ENCODE measurements at regions not wholly inside any gene's neighbourhood (a gene's known extent, or its start where the extent isn't known, plus 50 kb on each side); places are given as distances from the start of the nearest gene placed in this dataset.

DNA sequence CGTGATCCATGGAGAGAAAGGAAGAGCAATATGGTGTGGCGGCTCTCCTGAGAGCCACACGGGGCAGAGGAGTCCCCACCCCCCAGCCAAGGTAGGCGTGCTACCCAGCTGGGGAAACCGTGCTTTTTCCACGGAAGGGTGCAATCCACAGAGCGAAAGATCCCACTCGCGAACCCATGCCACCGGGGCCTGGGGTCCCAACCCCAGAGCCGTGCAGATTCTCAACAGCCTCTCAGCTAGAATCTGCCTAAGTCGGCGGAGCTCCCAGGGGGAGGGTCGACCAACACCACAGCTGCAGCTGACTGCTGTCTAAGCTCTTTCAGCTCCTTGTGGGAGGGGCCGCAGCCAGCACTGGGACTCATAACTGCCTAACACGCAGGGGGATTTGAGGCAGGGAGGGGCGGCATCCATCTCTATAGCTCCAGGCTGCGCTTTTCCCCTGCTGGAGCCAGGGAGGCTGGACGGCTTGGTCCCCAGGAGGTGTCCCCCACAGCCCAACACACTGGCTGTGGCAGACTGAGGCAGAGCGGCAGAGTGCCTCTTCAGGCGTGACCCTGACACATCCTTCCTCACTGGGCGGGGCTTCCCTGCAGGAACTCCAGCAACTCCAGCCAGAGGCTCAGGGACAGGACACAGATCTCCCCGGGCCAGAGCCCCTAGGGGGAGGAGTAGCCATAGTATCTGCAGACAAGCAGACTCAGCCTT lies 107.6 kb upstream of the ZBTB20 start:
- no peaks in the 10 kb centered on the region for H3K27me3 ChIP-seq (ENCODE audit: control insufficient read depth, insufficient read depth, low read length)
- no peaks in the 10 kb centered on the region for H3K36me3 ChIP-seq (ENCODE audit: control insufficient read depth, insufficient read depth, low read length)
- no peak overlapping the region for H3K9ac ChIP-seq (ENCODE audit: low read depth, low read length)
- H3K4me3 ChIP-seq (ENCODE audit: low read depth, low read length), result peak overlapping the region; percentile 13
- no peaks in the 10 kb centered on the region for H3K9me3 ChIP-seq (ENCODE audit: control insufficient read depth, insufficient read depth, low read length)
- H3K4me1 ChIP-seq (ENCODE audit: control insufficient read depth, insufficient read depth, low read length), result no peaks in the 10 kb centered on the region

DNA sequence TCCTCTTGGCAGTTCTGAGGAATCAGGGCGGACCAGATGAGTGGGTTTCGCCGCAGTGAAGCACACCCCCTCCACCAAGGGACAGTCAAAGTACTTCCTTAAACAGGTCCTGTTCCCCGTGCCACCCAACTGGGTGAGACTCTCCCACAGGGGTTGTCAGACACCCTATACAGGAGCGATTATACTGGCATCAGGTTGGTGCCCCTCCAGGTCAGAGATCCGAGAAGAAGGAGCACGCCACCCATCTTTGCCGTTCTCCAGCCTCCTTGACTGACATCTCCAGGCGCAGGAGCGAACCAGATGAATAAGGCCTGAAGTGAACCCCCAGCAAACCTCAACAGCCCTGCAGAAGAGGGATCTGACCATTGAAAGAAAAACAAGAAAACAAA lies 108.1 kb upstream of the ZBTB20 start:
- H3K4me1 ChIP-seq (ENCODE audit: control insufficient read depth, insufficient read depth, low read length), result no peaks in the 10 kb centered on the region
- no peak overlapping the region for H3K9ac ChIP-seq (ENCODE audit: low read depth, low read length)
- H3K36me3 ChIP-seq (ENCODE audit: control insufficient read depth, insufficient read depth, low read length), result no peaks in the 10 kb centered on the region
- H3K4me3 ChIP-seq (ENCODE audit: low read depth, low read length), result no peak overlapping the region
- no peaks in the 10 kb centered on the region for H3K27me3 ChIP-seq (ENCODE audit: control insufficient read depth, insufficient read depth, low read length)
- no peaks in the 10 kb centered on the region for H3K9me3 ChIP-seq (ENCODE audit: control insufficient read depth, insufficient read depth, low read length)

DNA sequence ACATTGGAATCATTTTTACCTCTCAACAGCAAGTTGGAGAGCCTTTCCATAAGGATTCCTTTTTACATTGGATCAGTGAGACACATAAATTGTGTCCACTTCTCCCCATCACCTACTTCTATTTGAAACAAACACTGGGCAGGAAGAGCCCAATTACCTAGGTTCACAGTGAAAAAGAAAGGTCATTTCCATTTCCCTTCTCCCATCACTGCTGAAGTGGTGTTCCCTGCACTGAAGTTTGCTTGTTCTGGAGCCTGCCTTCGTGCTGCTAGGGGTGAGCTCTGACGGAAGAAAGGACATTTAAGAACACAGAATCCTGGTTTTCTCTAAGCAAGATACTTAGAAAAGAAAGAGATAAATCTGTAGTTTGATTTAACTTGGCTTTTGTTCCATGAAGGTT lies 123.8 kb upstream of the ZBTB20 start:
- H3K27me3 ChIP-seq (ENCODE audit: control insufficient read depth, insufficient read depth, low read length), result no peaks in the 10 kb centered on the region
- no peaks in the 10 kb centered on the region for H3K4me1 ChIP-seq (ENCODE audit: control insufficient read depth, insufficient read depth, low read length)
- no peaks in the 10 kb centered on the region for H3K36me3 ChIP-seq (ENCODE audit: control insufficient read depth, insufficient read depth, low read length)
- no peak overlapping the region for H3K9ac ChIP-seq (ENCODE audit: low read depth, low read length)
- no peaks in the 10 kb centered on the region for H3K9me3 ChIP-seq (ENCODE audit: control insufficient read depth, insufficient read depth, low read length)
- no peak overlapping the region for H3K4me3 ChIP-seq (ENCODE audit: low read depth, low read length)

DNA sequence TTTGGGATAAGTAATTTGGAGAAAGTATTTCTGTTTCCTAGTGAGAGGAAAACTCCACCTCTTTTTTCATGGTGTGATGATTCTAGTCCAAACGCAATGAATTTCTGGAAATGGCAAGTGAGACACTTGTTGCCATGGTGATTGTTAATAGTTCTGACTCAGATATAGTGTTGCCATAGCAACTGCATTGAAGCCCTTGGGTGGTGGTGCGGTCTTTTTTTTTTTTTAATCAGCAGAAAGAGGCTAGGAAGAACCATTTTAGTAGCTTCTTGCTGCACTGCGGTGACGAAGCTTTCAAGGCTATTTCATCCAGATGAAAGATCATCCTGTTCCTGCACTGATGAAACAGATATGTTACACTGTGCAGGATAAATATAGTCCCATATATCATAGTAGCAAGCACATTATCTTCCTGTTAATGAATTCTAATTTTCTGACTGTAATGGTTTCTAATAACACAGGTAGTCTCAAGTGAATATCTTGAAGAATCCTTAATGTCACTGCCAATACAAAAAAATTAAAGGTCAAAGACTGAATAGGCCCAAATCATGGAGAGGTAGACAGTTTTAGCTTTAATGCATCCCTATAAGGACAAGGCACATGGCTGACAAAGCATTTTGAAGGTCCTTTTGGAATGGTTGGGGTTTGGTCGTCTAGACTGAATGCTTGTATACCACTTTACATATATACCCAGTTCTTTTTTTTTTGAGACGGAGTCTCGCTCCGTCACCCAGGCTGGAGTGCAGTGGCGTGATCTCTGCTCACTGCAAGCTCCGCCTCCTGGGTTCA lies 125.1 kb upstream of the ZBTB20 start:
- Histone ChIP-seq H3K9ac (ENCODE audit: low read depth, low read length) (no peak overlapping the region), H3K27me3 (ENCODE audit: control insufficient read depth, insufficient read depth, low read length) (no peaks in the 10 kb centered on the region), H3K36me3 (ENCODE audit: control insufficient read depth, insufficient read depth, low read length) (no peaks in the 10 kb centered on the region), H3K4me3 (ENCODE audit: low read depth, low read length) (no peak overlapping the region), H3K9me3 (ENCODE audit: control insufficient read depth, insufficient read depth, low read length) (no peaks in the 10 kb centered on the region), H3K4me1 (ENCODE audit: control insufficient read depth, insufficient read depth, low read length) (no peaks in the 10 kb centered on the region)

DNA sequence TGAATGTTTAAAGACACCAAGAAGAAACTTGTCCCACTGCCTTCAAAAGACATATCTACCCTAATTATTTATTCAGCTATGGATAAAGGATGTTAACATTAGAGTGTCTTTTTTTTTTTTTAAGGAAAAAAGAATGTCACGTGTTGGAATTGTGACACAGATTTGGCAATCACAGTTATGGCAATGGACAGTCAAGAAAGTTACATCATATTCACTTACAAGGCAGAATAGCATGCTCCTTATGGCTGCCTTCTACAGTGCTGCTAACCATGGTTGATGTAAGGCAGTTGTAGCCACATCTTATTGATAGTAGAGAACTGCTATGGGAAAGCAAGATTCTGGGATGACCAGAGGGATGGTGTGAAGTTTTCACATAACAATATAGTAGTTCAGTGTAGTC lies 128.8 kb upstream of the ZBTB20 start:
- Histone ChIP-seq H3K36me3 (ENCODE audit: control insufficient read depth, insufficient read depth, low read length) (no peaks in the 10 kb centered on the region), H3K9me3 (ENCODE audit: control insufficient read depth, insufficient read depth, low read length) (no peaks in the 10 kb centered on the region), H3K9ac (ENCODE audit: low read depth, low read length) (no peak overlapping the region), H3K4me3 (ENCODE audit: low read depth, low read length) (no peak overlapping the region), H3K4me1 (ENCODE audit: control insufficient read depth, insufficient read depth, low read length) (no peaks in the 10 kb centered on the region), H3K27me3 (ENCODE audit: control insufficient read depth, insufficient read depth, low read length) (no peaks in the 10 kb centered on the region)

DNA sequence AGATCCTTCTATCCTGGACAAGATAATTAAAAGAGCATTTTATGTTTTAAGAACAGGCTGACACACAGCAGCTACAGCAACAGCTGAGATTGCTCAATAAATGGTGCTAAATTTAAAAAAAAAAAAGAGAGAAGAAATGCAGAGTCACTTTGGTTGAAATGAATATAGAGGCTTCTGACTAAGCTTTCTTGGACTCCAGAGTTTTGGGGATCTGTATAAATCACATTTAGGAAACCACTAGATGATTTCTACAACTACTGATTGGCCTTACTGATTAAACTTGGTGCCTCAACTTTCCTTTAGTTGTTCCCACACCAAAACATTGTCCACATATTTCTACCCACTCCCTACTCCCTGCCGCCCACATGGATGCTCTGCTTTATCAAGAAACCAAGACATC lies 132.9 kb upstream of the ZBTB20 start:
- H3K4me1 ChIP-seq (ENCODE audit: control insufficient read depth, insufficient read depth, low read length), result no peaks in the 10 kb centered on the region

DNA sequence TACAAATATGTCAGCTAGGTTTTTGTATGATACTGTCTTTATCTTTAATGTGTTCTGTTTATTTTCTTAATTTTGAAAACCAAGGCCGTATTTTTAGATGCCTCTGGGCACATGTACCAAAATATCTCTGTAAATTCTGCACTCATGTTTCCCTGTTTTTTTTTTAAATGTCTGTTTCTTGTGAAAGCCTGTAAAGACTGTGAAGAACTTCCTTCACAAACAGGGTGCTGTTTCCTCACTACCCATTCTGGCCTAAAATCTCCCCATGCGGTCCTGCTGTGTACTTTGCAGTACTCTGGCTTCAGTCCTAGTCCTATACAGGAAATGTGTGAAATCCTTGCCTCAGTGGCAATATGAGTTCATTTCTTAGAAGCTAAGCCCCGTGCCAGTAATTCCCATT lies 133.4 kb upstream of the ZBTB20 start:
- Histone ChIP-seq H3K36me3 (ENCODE audit: control insufficient read depth, insufficient read depth, low read length) (no peaks in the 10 kb centered on the region), H3K4me3 (ENCODE audit: low read depth, low read length) (no peak overlapping the region), H3K9me3 (ENCODE audit: control insufficient read depth, insufficient read depth, low read length) (no peaks in the 10 kb centered on the region), H3K4me1 (ENCODE audit: control insufficient read depth, insufficient read depth, low read length) (no peaks in the 10 kb centered on the region), H3K9ac (ENCODE audit: low read depth, low read length) (no peak overlapping the region), H3K27me3 (ENCODE audit: control insufficient read depth, insufficient read depth, low read length) (no peaks in the 10 kb centered on the region)

More for the DNA sequence above, 132.9 kb upstream of the ZBTB20 start:
- Histone ChIP-seq H3K9me3 (ENCODE audit: control insufficient read depth, insufficient read depth, low read length) (no peaks in the 10 kb centered on the region), H3K4me3 (ENCODE audit: low read depth, low read length) (no peak overlapping the region), H3K9ac (ENCODE audit: low read depth, low read length) (no peak overlapping the region), H3K27me3 (ENCODE audit: control insufficient read depth, insufficient read depth, low read length) (no peaks in the 10 kb centered on the region), H3K36me3 (ENCODE audit: control insufficient read depth, insufficient read depth, low read length) (no peaks in the 10 kb centered on the region)

DNA sequence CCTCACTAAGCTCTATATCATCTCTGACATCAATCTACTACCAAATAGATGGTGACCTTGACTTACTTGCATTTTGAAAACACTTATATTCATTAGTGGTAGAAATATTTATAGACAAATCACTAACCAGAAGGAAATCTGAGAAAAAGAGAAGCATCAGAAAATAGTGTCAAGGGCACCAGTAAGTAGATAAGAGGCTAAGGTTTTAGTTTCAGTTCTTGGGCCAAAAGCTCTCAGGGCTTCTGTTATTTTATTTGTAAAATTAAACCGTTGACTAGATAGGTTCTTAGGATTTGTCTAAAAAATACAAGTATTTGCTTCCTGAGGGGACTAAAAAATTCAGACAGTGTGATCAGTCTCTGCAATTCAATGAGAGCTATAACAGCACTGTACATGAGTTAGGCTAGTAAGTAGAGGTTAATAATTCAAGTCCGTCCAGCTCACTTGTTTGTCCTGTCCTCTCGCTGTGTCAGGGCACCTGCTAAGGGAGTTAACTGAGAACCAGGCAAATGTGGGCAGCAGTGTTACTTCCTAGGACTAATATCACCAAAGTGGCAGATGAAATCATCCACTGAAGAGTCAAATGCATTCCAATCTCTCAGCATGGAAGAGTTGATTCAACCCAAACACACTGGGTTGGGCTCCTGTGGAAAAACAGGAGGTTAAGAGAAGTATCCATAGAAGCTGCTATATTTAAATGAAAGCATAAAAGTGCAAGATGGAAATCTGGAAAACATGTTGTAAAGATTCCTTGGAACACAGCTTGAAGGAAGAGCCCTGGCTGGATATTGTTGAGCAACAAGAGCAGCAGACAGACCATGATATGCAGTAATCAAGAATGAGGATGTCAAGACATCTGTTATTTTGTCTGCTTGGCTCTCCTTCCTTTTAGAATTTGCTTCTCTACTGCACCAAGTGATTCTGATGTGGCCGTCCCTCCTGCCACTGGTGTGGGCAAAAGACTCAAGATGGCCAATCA lies 134.9 kb upstream of the ZBTB20 start:
- Histone ChIP-seq H3K4me1 (ENCODE audit: control insufficient read depth, insufficient read depth, low read length) (no peaks in the 10 kb centered on the region), H3K36me3 (ENCODE audit: control insufficient read depth, insufficient read depth, low read length) (no peaks in the 10 kb centered on the region), H3K9ac (ENCODE audit: low read depth, low read length) (no peak overlapping the region), H3K4me3 (ENCODE audit: low read depth, low read length) (no peak overlapping the region), H3K27me3 (ENCODE audit: control insufficient read depth, insufficient read depth, low read length) (no peaks in the 10 kb centered on the region), H3K9me3 (ENCODE audit: control insufficient read depth, insufficient read depth, low read length) (no peaks in the 10 kb centered on the region)

DNA sequence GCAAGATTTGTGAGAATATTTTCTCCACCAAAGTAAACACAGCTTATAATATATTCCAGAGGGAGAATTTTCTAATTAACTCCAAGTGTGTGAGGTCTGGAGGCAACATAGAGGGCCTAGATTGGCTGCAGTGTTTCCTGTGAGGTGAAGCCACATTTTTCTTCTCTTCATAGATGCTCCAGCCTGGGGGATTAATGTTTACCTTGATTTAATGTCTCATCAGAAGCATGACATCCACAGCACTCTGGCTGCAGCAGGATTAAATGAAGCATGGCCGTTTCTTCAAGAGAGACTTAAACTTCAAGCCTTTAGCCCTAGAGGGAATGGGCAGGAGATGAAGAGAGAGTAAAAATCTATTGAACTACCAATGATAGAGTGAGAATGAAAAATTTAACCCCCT lies 137.9 kb upstream of the ZBTB20 start:
- Histone ChIP-seq H3K27me3 (ENCODE audit: control insufficient read depth, insufficient read depth, low read length) (no peaks in the 10 kb centered on the region), H3K36me3 (ENCODE audit: control insufficient read depth, insufficient read depth, low read length) (no peaks in the 10 kb centered on the region), H3K9ac (ENCODE audit: low read depth, low read length) (no peak overlapping the region), H3K9me3 (ENCODE audit: control insufficient read depth, insufficient read depth, low read length) (no peaks in the 10 kb centered on the region), H3K4me3 (ENCODE audit: low read depth, low read length) (no peak overlapping the region), H3K4me1 (ENCODE audit: control insufficient read depth, insufficient read depth, low read length) (no peaks in the 10 kb centered on the region)

DNA sequence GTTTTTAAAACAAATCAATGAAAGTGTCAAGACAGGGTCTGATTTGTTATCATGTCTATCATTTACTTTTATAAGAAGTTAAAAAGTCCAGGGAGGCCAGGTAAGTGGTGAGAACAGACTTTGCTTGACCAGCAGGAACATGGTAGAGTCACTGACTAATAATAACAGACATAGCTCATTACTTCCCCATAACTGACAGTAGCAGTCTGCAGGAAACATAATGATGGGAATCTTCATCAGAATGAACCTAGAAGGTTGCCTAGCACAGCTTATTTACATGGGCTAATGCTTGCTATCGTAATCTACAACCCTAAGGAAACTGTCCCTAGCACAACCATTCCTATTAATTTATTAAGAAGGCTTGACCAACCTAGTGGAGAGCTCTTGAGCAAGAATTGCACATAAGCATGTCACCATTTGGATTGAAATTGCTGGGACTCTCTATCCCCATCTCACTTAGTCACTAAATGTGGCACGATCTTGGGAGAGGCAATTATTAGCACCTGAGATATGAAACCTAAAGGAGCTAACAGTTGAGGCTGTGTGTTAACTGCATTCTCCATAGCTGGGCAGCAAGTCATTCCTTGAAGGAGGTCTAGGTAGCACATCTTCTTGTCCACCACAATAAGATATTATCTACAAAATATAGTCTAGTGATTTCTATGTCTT lies 139.6 kb upstream of the ZBTB20 start:
- H3K4me1 ChIP-seq (ENCODE audit: control insufficient read depth, insufficient read depth, low read length), result no peaks in the 10 kb centered on the region
- H3K4me3 ChIP-seq (ENCODE audit: low read depth, low read length), result no peak overlapping the region
- H3K9ac ChIP-seq (ENCODE audit: low read depth, low read length), result no peak overlapping the region
- H3K27me3 ChIP-seq (ENCODE audit: control insufficient read depth, insufficient read depth, low read length), result no peaks in the 10 kb centered on the region
- no peaks in the 10 kb centered on the region for H3K36me3 ChIP-seq (ENCODE audit: control insufficient read depth, insufficient read depth, low read length)
- no peaks in the 10 kb centered on the region for H3K9me3 ChIP-seq (ENCODE audit: control insufficient read depth, insufficient read depth, low read length)

DNA sequence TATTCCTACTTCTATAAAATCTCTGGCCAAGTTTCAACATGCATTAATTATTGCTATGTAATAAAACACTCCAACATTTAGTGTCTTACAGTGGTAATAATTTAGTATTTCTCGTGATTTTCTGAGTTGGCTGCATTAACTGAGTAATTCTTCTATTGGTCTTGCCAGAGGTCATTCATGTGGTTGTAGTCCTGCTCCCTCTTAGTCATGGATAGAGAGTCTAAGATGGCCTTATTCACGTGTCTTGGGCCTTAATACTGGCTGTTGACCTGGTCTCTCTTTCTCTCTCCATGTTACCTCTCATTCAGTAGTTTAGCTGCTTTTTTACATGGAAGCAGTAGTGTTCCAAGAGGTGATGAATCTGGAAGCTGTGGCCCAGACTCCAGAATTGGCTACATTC lies 140.1 kb upstream of the ZBTB20 start:
- no peaks in the 10 kb centered on the region for H3K9me3 ChIP-seq (ENCODE audit: control insufficient read depth, insufficient read depth, low read length)
- H3K4me3 ChIP-seq (ENCODE audit: low read depth, low read length), result no peak overlapping the region
- H3K36me3 ChIP-seq (ENCODE audit: control insufficient read depth, insufficient read depth, low read length), result no peaks in the 10 kb centered on the region
- H3K27me3 ChIP-seq (ENCODE audit: control insufficient read depth, insufficient read depth, low read length), result no peaks in the 10 kb centered on the region
- no peaks in the 10 kb centered on the region for H3K4me1 ChIP-seq (ENCODE audit: control insufficient read depth, insufficient read depth, low read length)
- no peak overlapping the region for H3K9ac ChIP-seq (ENCODE audit: low read depth, low read length)

Data from iPS-15b (cell line).